A673 (cell line): ENCODE measurements at regions not wholly inside any gene's neighbourhood (a gene's known extent, or its start where the extent isn't known, plus 50 kb on each side); places are given as distances from the start of the nearest gene placed in this dataset.

Experiments
- BruUV-seq: library from RNA; stranded (reverse); fragments of 400-500 nt; replicated peaks from 2 replicates; lab custom pipeline; 2021; lab: Mats Ljungman, UMichigan
- CTCF ChIA-PET: fragments of 300-600 bp; sonication (Branson Sonifier 250); formaldehyde crosslinking; loops from one replicate; lab custom pipeline; 2022; ENCODE audit warnings: antibody characterized with exemption; lab: Charles Lee
- POLR2A ChIA-PET: fragments of 300-600 bp; sonication (Branson Sonifier 250); formaldehyde crosslinking; loops from one replicate; lab custom pipeline; 2022; ENCODE audit warnings: antibody characterized with exemption; ENCODE audit not compliant: low non-redundant PET; lab: Charles Lee
- DNase-seq: peaks from one replicate; pipeline ENCODE4 v3.0.0-alpha.2; 2015; ENCODE audit warnings: low spot score
- H3K27ac ChIP-seq: fragments of 200-600 bp; sonication (generic); 2 replicates; pipeline ENCODE4 v1.5.1; 2016; ENCODE audit warnings: mixed run types, low read depth, mild to moderate bottlenecking, mixed read lengths, antibody characterized with exemption, low read length; ENCODE audit not compliant: poor library complexity, severe bottlenecking
- H3K27me3 ChIP-seq: fragments of 200-600 bp; sonication (generic); replicated peaks from 2 replicates; pipeline ENCODE4 v1.6.1; 2017; ENCODE audit warnings: mixed run types, low read depth, mild to moderate bottlenecking, mixed read lengths, antibody characterized with exemption, low read length; ENCODE audit not compliant: insufficient read depth, poor library complexity
- H3K36me3 ChIP-seq: fragments of 200-600 bp; sonication (generic); 2 replicates; pipeline ENCODE4 v1.6.1; 2016; ENCODE audit warnings: mixed run types, mild to moderate bottlenecking, mixed read lengths, antibody characterized with exemption, low read length; ENCODE audit not compliant: insufficient read depth, poor library complexity, severe bottlenecking
- H3K4me1 ChIP-seq: fragments of 200-600 bp; sonication (generic); 2 replicates; pipeline ENCODE4 v1.6.1; 2017; ENCODE audit warnings: mixed run types, mild to moderate bottlenecking, mixed read lengths, antibody characterized with exemption, low read length; ENCODE audit not compliant: insufficient read depth, poor library complexity, severe bottlenecking
- H3K4me3 ChIP-seq: fragments of 200-600 bp; sonication (generic); 2 replicates; pipeline ENCODE4 v1.5.1; 2016; ENCODE audit warnings: low read depth, mixed run types, mild to moderate bottlenecking, mixed read lengths, low read length; ENCODE audit not compliant: poor library complexity, severe bottlenecking
- H3K9me3 ChIP-seq: fragments of 200-600 bp; sonication (generic); 2 replicates; pipeline ENCODE4 v1.6.1; 2016; ENCODE audit warnings: mixed run types, low read depth, mild to moderate bottlenecking, mixed read lengths, antibody characterized with exemption, low read length; ENCODE audit not compliant: poor library complexity, severe bottlenecking
- EZH2 ChIP-seq: fragments of 200-600 bp; sonication (generic); IDR thresholded peaks from 2 replicates; pipeline ENCODE4 v1.6.1; 2017; ENCODE audit warnings: borderline replicate concordance, low read depth, mild to moderate bottlenecking, mixed read lengths, antibody characterized with exemption, low read length; ENCODE audit not compliant: poor library complexity, severe bottlenecking
- intact Hi-C: fragments of 100-400 bp; cut with micrococcal nuclease; formaldehyde crosslinking; loops from one replicate; pipeline ENCODE4 v1.10.0; 2022; ENCODE audit not compliant: unreplicated experiment
- TF ChIP-seq, protein P1 (sequence below): fragments of 300-800, 200-600 bp; sonication (generic); conservative IDR thresholded peaks from 2 replicates; pipeline ENCODE4 v1.5.1; 2017; ENCODE audit warnings: low read depth, mild to moderate bottlenecking, antibody characterized with exemption, low read length, moderate library complexity, mixed read lengths

- TF ChIP-seq, protein P1, sequence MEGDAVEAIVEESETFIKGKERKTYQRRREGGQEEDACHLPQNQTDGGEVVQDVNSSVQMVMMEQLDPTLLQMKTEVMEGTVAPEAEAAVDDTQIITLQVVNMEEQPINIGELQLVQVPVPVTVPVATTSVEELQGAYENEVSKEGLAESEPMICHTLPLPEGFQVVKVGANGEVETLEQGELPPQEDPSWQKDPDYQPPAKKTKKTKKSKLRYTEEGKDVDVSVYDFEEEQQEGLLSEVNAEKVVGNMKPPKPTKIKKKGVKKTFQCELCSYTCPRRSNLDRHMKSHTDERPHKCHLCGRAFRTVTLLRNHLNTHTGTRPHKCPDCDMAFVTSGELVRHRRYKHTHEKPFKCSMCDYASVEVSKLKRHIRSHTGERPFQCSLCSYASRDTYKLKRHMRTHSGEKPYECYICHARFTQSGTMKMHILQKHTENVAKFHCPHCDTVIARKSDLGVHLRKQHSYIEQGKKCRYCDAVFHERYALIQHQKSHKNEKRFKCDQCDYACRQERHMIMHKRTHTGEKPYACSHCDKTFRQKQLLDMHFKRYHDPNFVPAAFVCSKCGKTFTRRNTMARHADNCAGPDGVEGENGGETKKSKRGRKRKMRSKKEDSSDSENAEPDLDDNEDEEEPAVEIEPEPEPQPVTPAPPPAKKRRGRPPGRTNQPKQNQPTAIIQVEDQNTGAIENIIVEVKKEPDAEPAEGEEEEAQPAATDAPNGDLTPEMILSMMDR, result no peak
- no peak for TF ChIP-seq EZH2
- no peak for DNase-seq
- Histone ChIP-seq H3K9me3 (no peaks in the 10 kb centered on the region), H3K4me1 (no peaks in the 10 kb centered on the region), H3K27ac (no peak overlapping the region), H3K36me3 (no peaks in the 10 kb centered on the region), H3K4me3 (no peak overlapping the region), H3K27me3 (peaks cover 40% of the 10 kb centered on the region)
- intact Hi-C loops, result no loop called here
- POLR2A ChIA-PET, result no interaction called here
- no TSS peak for BruUV-seq
- CTCF ChIA-PET, result no interaction called here
These were observed 55.0 kb upstream of the EN2 start for GRCh38 chr7:155402941-155403340.

DNA sequence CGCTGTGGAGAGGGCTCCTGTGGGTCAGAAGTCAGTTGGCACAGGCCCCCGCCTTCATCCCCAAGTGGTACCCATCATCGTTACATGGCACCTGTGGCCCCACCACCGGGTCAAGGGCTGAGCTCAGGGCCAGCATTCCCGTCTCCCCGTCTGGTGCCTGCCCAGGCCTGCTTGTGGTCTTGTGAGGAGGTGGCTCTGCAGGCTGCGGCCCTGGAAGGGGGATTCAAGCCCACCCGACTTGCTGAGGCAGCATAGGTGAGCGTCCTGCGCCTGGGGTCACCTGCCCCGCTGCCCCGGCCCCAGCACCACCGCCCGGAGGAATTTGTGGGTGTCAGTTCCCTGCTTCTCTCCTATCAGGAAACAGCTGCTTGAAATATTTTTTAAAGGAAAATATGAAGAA lies 53.0 kb upstream of the EN2 start:
- ChIA-PET CTCF (no interaction called here), POLR2A (no interaction called here)
- TF ChIP-seq EZH2, result no peak
- TF ChIP-seq, protein P1, result no peak
- no peaks in the 10 kb centered on the region for H3K36me3 ChIP-seq
- DNase-seq, result no peak
- intact Hi-C loops, result no loop called here
- H3K27ac ChIP-seq, result no peak overlapping the region
- no peaks in the 10 kb centered on the region for H3K4me1 ChIP-seq
- H3K27me3 ChIP-seq, result peaks cover 45% of the 10 kb centered on the region
- H3K9me3 ChIP-seq, result no peaks in the 10 kb centered on the region
- no TSS peak for BruUV-seq
- H3K4me3 ChIP-seq, result no peak overlapping the region

- no peaks in the 10 kb centered on the region for H3K36me3 ChIP-seq
- BruUV-seq, result no TSS peak
- H3K4me1 ChIP-seq, result no peaks in the 10 kb centered on the region
- POLR2A ChIA-PET, result no interaction called here
- intact Hi-C loops, result no loop called here
- H3K4me3 ChIP-seq, result no peak overlapping the region
- H3K9me3 ChIP-seq, result no peaks in the 10 kb centered on the region
- no peak overlapping the region for H3K27ac ChIP-seq
- TF ChIP-seq EZH2, result no peak
- TF ChIP-seq, protein P1, result no peak
- H3K27me3 ChIP-seq, result peaks cover 45% of the 10 kb centered on the region
- peak; percentile 39 for DNase-seq
- CTCF ChIA-PET, result no interaction called here
These were observed 52.3 kb upstream of the EN2 start for GRCh38 chr7:155405399-155406318.
